ENCODE measurements at regions not wholly inside any gene's neighbourhood (a gene's known extent, or its start where the extent isn't known, plus 50 kb on each side); places are given as distances from the start of the nearest gene placed in this dataset.
"Not testable (repeated sequence)": the region's sequence is repeated elsewhere in the genome, so short reads cannot be mapped to it uniquely, and the experiment has no call there.

DNA sequence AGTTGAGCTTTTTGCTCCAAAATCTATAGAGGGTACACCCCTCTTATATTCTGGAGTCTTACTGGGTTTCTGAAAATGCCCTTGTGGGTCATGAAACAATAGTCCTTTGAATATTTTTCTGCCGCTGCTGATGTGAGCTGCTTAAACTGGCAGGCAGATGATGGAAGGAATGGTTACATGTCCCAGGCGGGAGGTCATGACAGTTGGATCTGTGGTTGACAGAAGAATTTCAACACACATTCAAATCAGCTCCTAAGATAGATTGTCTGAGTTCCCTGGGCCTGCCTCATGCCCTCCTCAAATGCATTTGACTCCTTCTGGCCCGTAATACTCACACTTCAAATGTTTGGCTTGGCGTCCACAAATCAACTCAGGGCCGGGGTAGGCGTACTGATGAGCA, 105.0 kb upstream of the IKBKE start:
- TF ChIP-seq, protein P1, sequence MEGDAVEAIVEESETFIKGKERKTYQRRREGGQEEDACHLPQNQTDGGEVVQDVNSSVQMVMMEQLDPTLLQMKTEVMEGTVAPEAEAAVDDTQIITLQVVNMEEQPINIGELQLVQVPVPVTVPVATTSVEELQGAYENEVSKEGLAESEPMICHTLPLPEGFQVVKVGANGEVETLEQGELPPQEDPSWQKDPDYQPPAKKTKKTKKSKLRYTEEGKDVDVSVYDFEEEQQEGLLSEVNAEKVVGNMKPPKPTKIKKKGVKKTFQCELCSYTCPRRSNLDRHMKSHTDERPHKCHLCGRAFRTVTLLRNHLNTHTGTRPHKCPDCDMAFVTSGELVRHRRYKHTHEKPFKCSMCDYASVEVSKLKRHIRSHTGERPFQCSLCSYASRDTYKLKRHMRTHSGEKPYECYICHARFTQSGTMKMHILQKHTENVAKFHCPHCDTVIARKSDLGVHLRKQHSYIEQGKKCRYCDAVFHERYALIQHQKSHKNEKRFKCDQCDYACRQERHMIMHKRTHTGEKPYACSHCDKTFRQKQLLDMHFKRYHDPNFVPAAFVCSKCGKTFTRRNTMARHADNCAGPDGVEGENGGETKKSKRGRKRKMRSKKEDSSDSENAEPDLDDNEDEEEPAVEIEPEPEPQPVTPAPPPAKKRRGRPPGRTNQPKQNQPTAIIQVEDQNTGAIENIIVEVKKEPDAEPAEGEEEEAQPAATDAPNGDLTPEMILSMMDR (IDR thresholded peaks at IDR 0.05), result not testable (repeated sequence)
- not testable (repeated sequence) for TF ChIP-seq POLR2A, EP300, POLR2AphosphoS5 (IDR thresholded peaks at IDR 0.05)
